Calu3 (cell line): ENCODE measurements at regions not wholly inside any gene's neighbourhood (a gene's known extent, or its start where the extent isn't known, plus 50 kb on each side); places are given as distances from the start of the nearest gene placed in this dataset.

Source experiments
- BruUV-seq: library from RNA; stranded (reverse); fragments of 400-500 nt; replicated peaks from 2 replicates; lab custom pipeline; 2021; lab: Mats Ljungman, UMichigan
- CTCF ChIA-PET: fragments of 300-600 bp; sonication (Branson Sonifier 250); formaldehyde crosslinking; loops from one replicate; lab custom pipeline; 2022; ENCODE audit warnings: antibody characterized with exemption; lab: Charles Lee
- DNase-seq: peaks from one replicate; pipeline ENCODE4 v3.0.0; 2022
- H3K27ac Mint-ChIP-seq: one replicate; pipeline ENCODE4 v1.8.0; 2022; ENCODE audit warnings: mixed read lengths; ENCODE audit not compliant: unreplicated experiment
- H3K27me3 Mint-ChIP-seq: one replicate; pipeline ENCODE4 v1.8.0; 2022; ENCODE audit warnings: mixed read lengths; ENCODE audit not compliant: unreplicated experiment
- H3K36me3 Mint-ChIP-seq: one replicate; pipeline ENCODE4 v1.8.0; 2022; ENCODE audit warnings: mild to moderate bottlenecking, moderate library complexity, mixed read lengths; ENCODE audit not compliant: insufficient read depth, unreplicated experiment
- H3K4me1 Mint-ChIP-seq: one replicate; pipeline ENCODE4 v1.8.0; 2022; ENCODE audit warnings: mild to moderate bottlenecking, low read depth, mixed read lengths; ENCODE audit not compliant: unreplicated experiment
- H3K4me3 Mint-ChIP-seq: one replicate; pipeline ENCODE4 v1.8.0; 2022; ENCODE audit warnings: mild to moderate bottlenecking, low read depth, moderate library complexity, mixed read lengths; ENCODE audit not compliant: unreplicated experiment
- H3K9me3 Mint-ChIP-seq: one replicate; pipeline ENCODE4 v1.8.0; 2022; ENCODE audit warnings: low read depth, mixed read lengths; ENCODE audit not compliant: unreplicated experiment
- CTCF ChIP-seq: fragments of 200-600 bp; IDR thresholded peaks from one replicate; pipeline ENCODE4 v1.8.0; 2022; ENCODE audit warnings: antibody characterized with exemption; ENCODE audit not compliant: unreplicated experiment
- intact Hi-C: fragments of 100-400 bp; cut with micrococcal nuclease; formaldehyde crosslinking; loops from one replicate; pipeline ENCODE4 v1.10.0; 2022; ENCODE audit not compliant: unreplicated experiment

- Mint-ChIP-seq H3K36me3 (no peaks in the 10 kb centered on the region), H3K4me3 (no peak overlapping the region), H3K27me3 (no peaks in the 10 kb centered on the region), H3K9me3 (peaks cover 5% of the 10 kb centered on the region), H3K27ac (no peak overlapping the region), H3K4me1 (no peaks in the 10 kb centered on the region)
- DNase-seq: no peak
- no peak for TF ChIP-seq CTCF
- CTCF ChIA-PET: no interaction called here
- BruUV-seq: no TSS peak
- intact Hi-C loops: no loop called here
Observed at GRCh38 chr14:29150659-29151058, 384.1 kb downstream of the FOXG1 start.

- Mint-ChIP-seq H3K9me3 (peaks cover 5% of the 10 kb centered on the region), H3K4me3 (no peak overlapping the region), H3K27ac (no peak overlapping the region), H3K4me1 (no peaks in the 10 kb centered on the region), H3K36me3 (no peaks in the 10 kb centered on the region), H3K27me3 (no peaks in the 10 kb centered on the region)
- BruUV-seq: no TSS peak
- intact Hi-C loops: no loop called here
- CTCF ChIA-PET: no interaction called here
- no peak for TF ChIP-seq CTCF
- DNase-seq: no peak
Observed at GRCh38 chr14:29156096-29156495, 389.5 kb downstream of the FOXG1 start.

- Mint-ChIP-seq H3K9me3 (no peaks in the 10 kb centered on the region), H3K4me3 (no peak overlapping the region), H3K27me3 (no peaks in the 10 kb centered on the region), H3K27ac (no peak overlapping the region), H3K4me1 (peaks cover 13% of the 10 kb centered on the region), H3K36me3 (no peaks in the 10 kb centered on the region)
- intact Hi-C loops: no loop called here
- TF ChIP-seq CTCF: no peak
- CTCF ChIA-PET: no interaction called here
- no TSS peak for BruUV-seq
- DNase-seq: no peak
Observed at GRCh38 chr14:29161593-29161992, 395.0 kb downstream of the FOXG1 start.

- DNase-seq: no peak
- Mint-ChIP-seq H3K4me3 (no peak overlapping the region), H3K36me3 (no peaks in the 10 kb centered on the region), H3K9me3 (no peaks in the 10 kb centered on the region), H3K27me3 (no peaks in the 10 kb centered on the region), H3K27ac (no peak overlapping the region), H3K4me1 (peaks cover 13% of the 10 kb centered on the region)
- no TSS peak for BruUV-seq
- intact Hi-C loops: no loop called here
- CTCF ChIA-PET: no interaction called here
- TF ChIP-seq CTCF: no peak
Observed at GRCh38 chr14:29163109-29163508, 396.5 kb downstream of the FOXG1 start.
